Stimulated activated CD8-positive, alpha-beta memory T cell treated with anti-CD3 and anti-CD28 coated beads, Interleukin-7, amount 100 ng/mL, for 24 hours (primary cell): ENCODE measurements at regions not wholly inside any gene's neighbourhood (a gene's known extent, or its start where the extent isn't known, plus 50 kb on each side); places are given as distances from the start of the nearest gene placed in this dataset.

Experiments used
- DNase-seq: peaks from one replicate; pipeline ENCODE4 v3.0.0-alpha.2; 2020; ENCODE audit warnings: low read depth

GRCh38 chr6:105608711-105609374 is 206.0 kb upstream of the PREP start:
- no peak for DNase-seq

DNA sequence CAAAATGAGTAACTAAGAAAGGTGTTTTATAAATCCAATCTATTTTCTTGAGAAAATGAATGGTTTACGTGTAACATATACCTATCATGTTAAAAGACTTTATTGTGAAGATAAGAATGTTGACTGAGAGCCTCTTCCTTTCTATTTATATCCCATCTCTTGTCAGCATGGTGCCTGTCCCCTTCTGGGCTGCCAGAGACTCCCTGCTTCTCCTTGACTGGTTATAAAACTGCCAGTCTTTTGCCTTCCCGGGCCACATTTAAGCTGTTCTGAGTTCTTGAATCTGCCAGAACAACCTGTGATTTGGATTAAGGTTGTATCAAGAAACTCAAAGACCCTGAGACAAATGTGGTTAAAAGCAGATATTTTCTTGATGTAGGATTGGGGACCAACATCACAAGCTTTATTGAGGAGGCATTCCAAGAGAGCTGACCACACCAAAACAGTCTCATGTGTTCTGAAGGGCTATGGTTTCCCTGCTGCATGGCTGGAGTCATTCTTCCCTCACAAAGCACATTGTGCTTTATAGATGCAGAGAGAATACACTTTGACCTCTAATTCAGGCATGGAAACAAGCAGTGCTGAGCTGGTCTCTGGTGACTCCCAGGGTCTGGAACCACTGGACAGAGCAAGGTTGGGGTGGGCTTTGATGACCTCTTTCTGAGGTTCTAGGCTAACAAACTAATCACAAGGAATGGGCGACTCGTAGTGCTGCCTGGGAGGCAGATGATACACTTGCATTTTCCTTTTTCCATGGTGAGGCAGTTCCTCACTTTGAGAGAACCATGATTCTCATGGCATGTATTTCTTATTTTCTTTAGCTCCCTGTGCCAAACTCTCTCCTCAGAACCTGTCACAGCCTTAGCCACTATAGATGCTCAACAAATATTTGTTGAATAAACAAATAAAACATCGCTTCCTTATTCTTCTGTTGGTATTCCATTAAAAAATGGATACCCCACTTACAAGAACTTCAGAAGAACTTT is 205.0 kb upstream of the PREP start:
- no peak for DNase-seq

- no peak for DNase-seq
Measured at GRCh38 chr6:105606831-105607463, 204.1 kb upstream of the PREP start.

- DNase-seq = no peak
Measured at GRCh38 chr6:105604587-105604884, 201.7 kb upstream of the PREP start.

- no peak for DNase-seq
Measured at GRCh38 chr6:105603788-105604586, 201.1 kb upstream of the PREP start.

DNA sequence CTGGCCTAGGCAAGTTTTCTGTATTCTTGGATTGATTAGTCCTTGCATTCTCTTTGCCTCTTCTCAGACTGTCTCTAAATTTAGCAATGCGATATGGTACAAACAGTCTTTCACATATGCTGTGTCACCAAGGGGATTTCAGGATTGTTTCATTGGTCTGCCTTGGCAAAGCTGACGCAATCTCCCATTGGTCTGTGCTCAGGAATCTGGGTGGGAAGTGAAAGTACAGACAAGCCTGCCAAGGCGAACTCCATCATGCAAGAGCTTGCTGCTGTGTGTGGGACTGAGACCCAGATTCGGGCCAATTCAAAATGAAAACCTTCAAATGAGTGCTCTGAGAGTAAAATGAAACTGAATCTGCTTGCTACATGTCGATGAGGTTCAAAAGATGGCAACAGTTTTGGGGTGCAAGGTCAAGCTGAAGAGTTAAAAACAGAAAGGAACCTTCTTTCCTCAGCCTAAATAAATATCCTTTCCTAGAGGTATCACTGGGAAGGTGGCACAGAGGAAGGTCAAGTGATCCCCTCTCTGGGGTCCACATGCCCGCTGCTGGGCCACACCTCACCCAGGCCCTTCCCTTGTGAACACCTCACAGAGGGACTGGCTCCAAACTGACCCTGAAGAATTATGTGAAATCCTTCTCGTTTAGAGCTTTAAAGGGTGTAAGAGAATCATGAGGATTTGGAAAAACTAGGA is 198.8 kb upstream of the PREP start:
- no peak for DNase-seq

- no peak for DNase-seq
Measured at GRCh38 chr6:105600336-105601260, 197.7 kb upstream of the PREP start.

DNA sequence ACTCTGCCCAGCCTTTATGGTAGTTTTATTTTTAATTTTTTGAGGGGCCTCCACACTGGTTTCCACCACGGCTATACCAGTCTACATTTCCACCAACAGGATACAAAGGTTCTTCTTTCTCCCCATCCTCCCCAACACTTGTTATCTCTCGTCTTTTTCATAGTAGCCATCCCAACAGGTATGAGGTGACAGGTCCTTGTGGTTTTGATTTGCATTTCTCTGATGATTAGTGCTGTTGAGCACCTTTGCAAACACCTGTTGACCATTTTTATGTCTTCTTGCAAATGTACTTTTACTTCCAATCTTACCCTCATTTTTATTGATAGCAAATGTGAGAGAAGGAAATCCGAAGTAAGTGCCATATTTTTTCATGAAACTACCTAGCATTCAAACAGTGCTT is 195.4 kb upstream of the PREP start:
- no peak for DNase-seq

GRCh38 chr6:105596284-105596755 is 193.4 kb upstream of the PREP start:
- DNase-seq = no peak

GRCh38 chr6:105595829-105596228 is 192.9 kb upstream of the PREP start:
- no peak for DNase-seq

DNA sequence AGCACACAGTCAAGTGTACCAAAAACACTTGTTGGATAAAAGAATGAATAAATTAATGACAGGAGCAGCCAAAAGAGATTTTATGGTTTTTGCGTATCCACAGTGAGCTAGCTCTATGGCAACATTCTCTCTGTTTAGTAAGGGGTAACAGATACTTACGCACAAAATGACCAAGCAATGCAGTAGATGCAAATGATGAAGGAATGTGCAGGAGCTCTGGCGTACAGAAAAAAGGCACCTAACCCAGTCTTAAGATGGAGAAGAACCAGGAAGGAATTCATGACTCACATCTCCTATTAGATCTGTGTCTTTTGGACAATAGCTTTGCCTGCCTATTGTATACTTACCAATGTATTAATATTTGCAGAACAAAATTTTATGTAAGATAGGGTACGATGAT is 191.9 kb upstream of the PREP start:
- DNase-seq = no peak

- no peak for DNase-seq
Measured at GRCh38 chr6:105593805-105594671, 191.2 kb upstream of the PREP start.

GRCh38 chr6:105593056-105593690 is 190.3 kb upstream of the PREP start:
- no peak for DNase-seq

- no peak for DNase-seq
Measured at GRCh38 chr6:105592329-105592728, 189.4 kb upstream of the PREP start.

- no peak for DNase-seq
Measured at GRCh38 chr6:105591053-105591452, 188.2 kb upstream of the PREP start.

DNA sequence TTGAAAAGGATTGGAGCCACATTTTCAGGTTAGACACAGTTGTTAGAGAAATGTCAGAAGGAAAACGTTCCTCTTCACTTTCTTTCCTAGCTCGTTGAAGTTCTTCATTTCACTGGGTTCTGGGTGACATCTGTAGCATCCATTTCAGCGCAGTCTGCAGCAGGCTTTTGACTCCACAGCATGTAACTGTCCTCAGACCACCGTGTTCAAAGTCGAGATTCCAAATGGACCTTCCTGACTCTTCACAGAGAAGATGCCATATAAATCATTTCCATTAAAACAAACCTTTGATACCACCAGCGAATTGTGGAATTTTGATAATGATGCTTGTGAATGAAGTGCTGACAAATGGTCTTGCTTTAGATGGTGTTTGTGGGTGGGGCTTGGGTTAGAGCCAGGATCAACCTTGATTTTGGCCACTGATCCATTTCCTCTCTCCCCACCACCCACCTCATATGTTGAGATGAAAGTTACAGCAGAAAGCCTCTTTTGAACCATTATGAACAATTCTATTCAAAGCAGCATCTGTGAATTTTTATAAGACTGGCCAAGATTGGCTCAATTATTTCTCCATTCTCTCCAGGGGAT is 185.3 kb upstream of the PREP start:
- no peak for DNase-seq

DNA sequence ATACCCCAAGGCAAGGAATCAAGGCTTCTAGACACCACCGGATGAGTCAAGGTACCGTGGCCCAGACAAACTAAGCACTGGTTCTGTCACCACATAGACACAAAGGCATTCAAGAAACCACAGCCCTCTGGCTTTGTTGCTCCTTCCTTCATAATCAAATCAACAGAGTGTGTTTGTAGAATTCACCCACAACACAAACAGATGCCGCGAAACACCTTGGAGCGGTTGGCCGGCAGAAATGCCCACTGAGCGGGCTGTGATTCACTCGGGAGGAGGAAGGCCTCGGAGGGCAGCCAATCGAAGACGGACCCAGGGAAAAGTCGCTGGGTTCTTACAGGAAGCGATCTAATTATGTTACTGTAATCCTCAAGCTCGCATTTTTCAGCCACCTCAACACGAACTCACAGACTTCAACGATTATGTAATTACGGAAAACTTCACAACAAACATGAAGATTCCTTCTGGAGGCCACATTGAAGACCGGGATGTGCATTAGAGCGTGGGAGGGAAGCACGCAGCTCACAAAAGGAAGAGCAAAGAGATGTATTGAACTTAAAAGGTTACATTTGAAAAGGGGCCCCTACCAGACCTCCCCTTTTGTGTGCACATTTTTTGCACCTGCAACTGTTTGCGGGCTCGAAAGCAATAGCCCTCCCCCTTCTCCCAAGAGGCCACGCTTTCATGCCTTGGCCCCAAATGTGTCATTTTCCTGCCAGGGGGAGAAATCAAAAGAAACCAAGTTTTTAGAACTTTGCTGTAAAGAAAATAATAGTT is 184.7 kb upstream of the PREP start:
- no peak for DNase-seq
